ENCODE measurements at regions not wholly inside any gene's neighbourhood (a gene's known extent, or its start where the extent isn't known, plus 50 kb on each side); places are given as distances from the start of the nearest gene placed in this dataset.
A peak's percentile ranks its signal among the peaks of the same experiment; 100 is the strongest.

DNA sequence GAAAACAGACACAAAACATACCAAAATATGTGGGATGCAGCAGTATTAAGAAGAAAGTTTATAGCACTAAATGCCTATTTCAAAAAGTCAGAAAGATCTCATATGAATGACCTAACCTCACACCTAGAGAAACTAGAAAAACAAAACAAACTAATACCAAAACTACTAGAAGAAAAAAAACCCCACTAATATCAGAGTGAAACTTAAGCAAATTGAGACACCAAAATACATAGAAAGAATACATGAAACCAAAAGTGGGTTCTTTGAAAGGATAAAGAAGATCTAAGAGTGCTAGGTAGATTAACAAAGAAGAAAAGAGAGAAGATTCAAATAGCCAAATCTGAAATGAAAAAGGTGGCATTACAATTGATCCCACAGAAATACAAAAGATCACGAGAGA lies 494.1 kb downstream of the SH2D4B start (continued):
- TF ChIP-seq, protein P1, sequence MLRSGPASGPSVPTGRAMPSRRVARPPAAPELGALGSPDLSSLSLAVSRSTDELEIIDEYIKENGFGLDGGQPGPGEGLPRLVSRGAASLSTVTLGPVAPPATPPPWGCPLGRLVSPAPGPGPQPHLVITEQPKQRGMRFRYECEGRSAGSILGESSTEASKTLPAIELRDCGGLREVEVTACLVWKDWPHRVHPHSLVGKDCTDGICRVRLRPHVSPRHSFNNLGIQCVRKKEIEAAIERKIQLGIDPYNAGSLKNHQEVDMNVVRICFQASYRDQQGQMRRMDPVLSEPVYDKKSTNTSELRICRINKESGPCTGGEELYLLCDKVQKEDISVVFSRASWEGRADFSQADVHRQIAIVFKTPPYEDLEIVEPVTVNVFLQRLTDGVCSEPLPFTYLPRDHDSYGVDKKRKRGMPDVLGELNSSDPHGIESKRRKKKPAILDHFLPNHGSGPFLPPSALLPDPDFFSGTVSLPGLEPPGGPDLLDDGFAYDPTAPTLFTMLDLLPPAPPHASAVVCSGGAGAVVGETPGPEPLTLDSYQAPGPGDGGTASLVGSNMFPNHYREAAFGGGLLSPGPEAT (IDR thresholded peaks at IDR 0.05; ENCODE audit: low read depth), result peak; percentile 74; the same call in 1 of the 2 replicates
- TF ChIP-seq, protein P2, sequence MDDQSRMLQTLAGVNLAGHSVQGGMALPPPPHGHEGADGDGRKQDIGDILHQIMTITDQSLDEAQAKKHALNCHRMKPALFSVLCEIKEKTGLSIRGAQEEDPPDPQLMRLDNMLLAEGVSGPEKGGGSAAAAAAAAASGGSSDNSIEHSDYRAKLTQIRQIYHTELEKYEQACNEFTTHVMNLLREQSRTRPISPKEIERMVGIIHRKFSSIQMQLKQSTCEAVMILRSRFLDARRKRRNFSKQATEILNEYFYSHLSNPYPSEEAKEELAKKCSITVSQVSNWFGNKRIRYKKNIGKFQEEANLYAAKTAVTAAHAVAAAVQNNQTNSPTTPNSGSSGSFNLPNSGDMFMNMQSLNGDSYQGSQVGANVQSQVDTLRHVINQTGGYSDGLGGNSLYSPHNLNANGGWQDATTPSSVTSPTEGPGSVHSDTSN (IDR thresholded peaks at IDR 0.05; ENCODE audit: insufficient replicate concordance, low read depth, low read length), result no peak
- TF ChIP-seq ATF7 (IDR thresholded peaks at IDR 0.05; ENCODE audit: low read depth), result peak; percentile 97
- TF ChIP-seq, protein P3, sequence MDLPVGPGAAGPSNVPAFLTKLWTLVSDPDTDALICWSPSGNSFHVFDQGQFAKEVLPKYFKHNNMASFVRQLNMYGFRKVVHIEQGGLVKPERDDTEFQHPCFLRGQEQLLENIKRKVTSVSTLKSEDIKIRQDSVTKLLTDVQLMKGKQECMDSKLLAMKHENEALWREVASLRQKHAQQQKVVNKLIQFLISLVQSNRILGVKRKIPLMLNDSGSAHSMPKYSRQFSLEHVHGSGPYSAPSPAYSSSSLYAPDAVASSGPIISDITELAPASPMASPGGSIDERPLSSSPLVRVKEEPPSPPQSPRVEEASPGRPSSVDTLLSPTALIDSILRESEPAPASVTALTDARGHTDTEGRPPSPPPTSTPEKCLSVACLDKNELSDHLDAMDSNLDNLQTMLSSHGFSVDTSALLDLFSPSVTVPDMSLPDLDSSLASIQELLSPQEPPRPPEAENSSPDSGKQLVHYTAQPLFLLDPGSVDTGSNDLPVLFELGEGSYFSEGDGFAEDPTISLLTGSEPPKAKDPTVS (IDR thresholded peaks at IDR 0.05; ENCODE audit: low read depth, low read length), result no peak
- TF ChIP-seq CBX3 (IDR thresholded peaks at IDR 0.05; ENCODE audit: borderline replicate concordance, low read depth), result no peak
- TF ChIP-seq NR2C2 (IDR thresholded peaks at IDR 0.05; ENCODE audit: borderline replicate concordance, control insufficient read depth, insufficient read length, low read depth), result no peak
- TF ChIP-seq SREBF1 (IDR thresholded peaks at IDR 0.05; ENCODE audit: low read length), result no peak
- TF ChIP-seq BMI1 (IDR thresholded peaks at IDR 0.05; ENCODE audit: borderline replicate concordance), result peak; percentile 38; the same call in 1 of the 2 replicates
- peak; percentile 31; the same call in 1 of the 2 replicates for TF ChIP-seq ZNF384 (IDR thresholded peaks at IDR 0.05; ENCODE audit: borderline replicate concordance, low read depth, low read length)
- no peak for TF ChIP-seq TCF3 (IDR thresholded peaks at IDR 0.05; ENCODE audit: borderline replicate concordance, insufficient read depth, low read depth, low read length)
- peak; percentile 59 for TF ChIP-seq MEF2B (IDR thresholded peaks at IDR 0.05; ENCODE audit: partially characterized antibody, poor library complexity, severe bottlenecking)
- TF ChIP-seq, protein P4, sequence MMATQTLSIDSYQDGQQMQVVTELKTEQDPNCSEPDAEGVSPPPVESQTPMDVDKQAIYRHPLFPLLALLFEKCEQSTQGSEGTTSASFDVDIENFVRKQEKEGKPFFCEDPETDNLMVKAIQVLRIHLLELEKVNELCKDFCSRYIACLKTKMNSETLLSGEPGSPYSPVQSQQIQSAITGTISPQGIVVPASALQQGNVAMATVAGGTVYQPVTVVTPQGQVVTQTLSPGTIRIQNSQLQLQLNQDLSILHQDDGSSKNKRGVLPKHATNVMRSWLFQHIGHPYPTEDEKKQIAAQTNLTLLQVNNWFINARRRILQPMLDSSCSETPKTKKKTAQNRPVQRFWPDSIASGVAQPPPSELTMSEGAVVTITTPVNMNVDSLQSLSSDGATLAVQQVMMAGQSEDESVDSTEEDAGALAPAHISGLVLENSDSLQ (IDR thresholded peaks at IDR 0.05), result peak; percentile 13; the same call in 1 of the 2 replicates
- 0 out of 2 replicates have a peak, but pooled peaks have one; percentile 32 for TF ChIP-seq TBL1XR1 (IDR thresholded peaks at IDR 0.05; ENCODE audit: low read depth, low read length)
- no peak for TF ChIP-seq ASH2L (IDR thresholded peaks at IDR 0.05; ENCODE audit: borderline replicate concordance, low read depth)
- TF ChIP-seq DPF2 (IDR thresholded peaks at IDR 0.05), result no peak
- TF ChIP-seq CHD1 (IDR thresholded peaks at IDR 0.05; ENCODE audit: low read depth, low read length), result no peak
